Activated CD8-positive, alpha-beta T cell treated with anti-CD3 and anti-CD28 coated beads for 36 hours (primary cell): ENCODE measurements at regions not wholly inside any gene's neighbourhood (a gene's known extent, or its start where the extent isn't known, plus 50 kb on each side); places are given as distances from the start of the nearest gene placed in this dataset.

Experiments
- ATAC-seq: fragments of 200-7000 bp; cut with Tn5 transposase; one replicate; pipeline ENCODE4 v1.10.0; 2021; ENCODE audit warnings: mild to moderate bottlenecking, moderate library complexity
- CTCF ChIA-PET: fragments of 350-600 bp; sonication (Branson Sonifier 250); formaldehyde crosslinking; loops from one replicate; lab custom pipeline; 2021; ENCODE audit warnings: antibody characterized with exemption; lab: Charles Lee
- POLR2A ChIA-PET: fragments of 350-600 bp; sonication (Branson Sonifier 250); formaldehyde crosslinking; loops from one replicate; lab custom pipeline; 2021; ENCODE audit warnings: antibody characterized with exemption; lab: Charles Lee
- DNase-seq: peaks from one replicate; pipeline ENCODE4 v3.0.0-alpha.2; 2020
- H3K27ac Mint-ChIP-seq: one replicate; pipeline ENCODE4 v1.8.0; 2021; ENCODE audit warnings: mild to moderate bottlenecking, mixed read lengths
- H3K27me3 Mint-ChIP-seq: one replicate; pipeline ENCODE4 v1.8.0; 2021; ENCODE audit warnings: mixed read lengths
- H3K36me3 Mint-ChIP-seq: one replicate; pipeline ENCODE4 v1.8.0; 2021; ENCODE audit warnings: low read depth, mixed read lengths
- H3K4me1 Mint-ChIP-seq: one replicate; pipeline ENCODE4 v1.8.0; 2021; ENCODE audit warnings: low read depth, mixed read lengths
- H3K4me3 Mint-ChIP-seq: one replicate; pipeline ENCODE4 v1.8.0; 2021; ENCODE audit warnings: mild to moderate bottlenecking, moderate library complexity, mixed read lengths
- H3K9me3 Mint-ChIP-seq: one replicate; pipeline ENCODE4 v1.8.0; 2021; ENCODE audit warnings: mixed read lengths
- CTCF ChIP-seq: fragments of 200-600 bp; IDR thresholded peaks from one replicate; pipeline ENCODE4 v1.8.0; 2022; ENCODE audit warnings: antibody characterized with exemption, mild to moderate bottlenecking
- intact Hi-C: fragments of 100-400 bp; cut with micrococcal nuclease; formaldehyde crosslinking; loops from one replicate; pipeline ENCODE4 v1.10.0; 2022

GRCh38 chr1:188463919-188464318 lies 1635.2 kb downstream of the PLA2G4A start:
- Mint-ChIP-seq H3K9me3 (peaks cover 5% of the 10 kb centered on the region), H3K4me1 (no peaks in the 10 kb centered on the region), H3K36me3 (no peaks in the 10 kb centered on the region), H3K27ac (no peak overlapping the region), H3K27me3 (no peaks in the 10 kb centered on the region), H3K4me3 (no peak overlapping the region)
- POLR2A ChIA-PET = no interaction called here
- no peak for TF ChIP-seq CTCF
- CTCF ChIA-PET = no interaction called here
- intact Hi-C loops = no loop called here
- ATAC-seq (no peak), DNase-seq (no peak)

DNA sequence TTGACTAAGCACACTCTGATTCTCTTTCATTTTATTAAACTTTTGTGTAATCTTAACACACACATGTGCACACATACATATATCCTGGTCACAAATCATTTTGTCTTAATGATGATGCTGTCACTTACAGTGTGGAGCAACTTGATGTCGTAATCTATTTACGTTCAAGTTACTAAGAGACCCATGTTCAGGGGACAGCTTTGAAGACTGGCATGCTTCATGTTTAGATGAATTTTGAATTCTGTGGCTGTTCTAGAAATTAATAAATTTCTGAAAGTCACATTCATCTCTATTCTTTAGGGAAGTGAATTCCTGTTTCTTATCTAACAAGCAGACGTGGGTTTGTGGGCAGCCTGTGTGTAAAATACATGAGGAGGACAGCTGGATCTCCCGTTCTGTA lies 1637.8 kb downstream of the PLA2G4A start:
- Mint-ChIP-seq H3K27ac (no peak overlapping the region), H3K9me3 (peaks cover 3% of the 10 kb centered on the region), H3K4me3 (no peak overlapping the region), H3K27me3 (no peaks in the 10 kb centered on the region), H3K4me1 (no peaks in the 10 kb centered on the region), H3K36me3 (no peaks in the 10 kb centered on the region)
- ChIA-PET CTCF (no interaction called here), POLR2A (no interaction called here)
- ATAC-seq (no peak), DNase-seq (no peak)
- TF ChIP-seq CTCF = no peak
- intact Hi-C loops = no loop called here

DNA sequence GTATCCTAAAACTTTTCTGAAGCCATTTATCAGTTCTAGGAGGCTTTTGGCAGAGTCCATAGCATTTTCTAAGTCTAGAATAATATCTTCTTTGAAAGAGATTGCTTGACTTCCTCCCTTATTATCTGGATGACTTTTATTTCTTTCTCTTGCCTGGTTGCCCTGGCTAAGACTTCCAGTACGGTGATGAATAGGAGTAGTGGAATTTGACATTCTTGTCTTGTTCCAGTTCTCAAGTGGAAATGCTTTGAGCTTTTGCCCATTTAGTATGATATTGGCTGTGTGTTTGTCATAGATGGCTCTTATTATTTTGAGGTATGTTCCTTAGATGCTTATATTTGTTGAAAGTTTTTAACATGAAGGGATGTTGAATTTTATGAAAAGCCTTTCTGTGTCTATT lies 1647.9 kb downstream of the PLA2G4A start:
- TF ChIP-seq CTCF = no peak
- ATAC-seq (no peak), DNase-seq (no peak)
- Mint-ChIP-seq H3K4me3 (no peak overlapping the region), H3K9me3 (peaks cover 13% of the 10 kb centered on the region), H3K4me1 (no peaks in the 10 kb centered on the region), H3K36me3 (no peaks in the 10 kb centered on the region), H3K27me3 (no peaks in the 10 kb centered on the region), H3K27ac (no peak overlapping the region)
- POLR2A ChIA-PET = no interaction called here
- intact Hi-C loops = no loop called here
- CTCF ChIA-PET = no interaction called here

DNA sequence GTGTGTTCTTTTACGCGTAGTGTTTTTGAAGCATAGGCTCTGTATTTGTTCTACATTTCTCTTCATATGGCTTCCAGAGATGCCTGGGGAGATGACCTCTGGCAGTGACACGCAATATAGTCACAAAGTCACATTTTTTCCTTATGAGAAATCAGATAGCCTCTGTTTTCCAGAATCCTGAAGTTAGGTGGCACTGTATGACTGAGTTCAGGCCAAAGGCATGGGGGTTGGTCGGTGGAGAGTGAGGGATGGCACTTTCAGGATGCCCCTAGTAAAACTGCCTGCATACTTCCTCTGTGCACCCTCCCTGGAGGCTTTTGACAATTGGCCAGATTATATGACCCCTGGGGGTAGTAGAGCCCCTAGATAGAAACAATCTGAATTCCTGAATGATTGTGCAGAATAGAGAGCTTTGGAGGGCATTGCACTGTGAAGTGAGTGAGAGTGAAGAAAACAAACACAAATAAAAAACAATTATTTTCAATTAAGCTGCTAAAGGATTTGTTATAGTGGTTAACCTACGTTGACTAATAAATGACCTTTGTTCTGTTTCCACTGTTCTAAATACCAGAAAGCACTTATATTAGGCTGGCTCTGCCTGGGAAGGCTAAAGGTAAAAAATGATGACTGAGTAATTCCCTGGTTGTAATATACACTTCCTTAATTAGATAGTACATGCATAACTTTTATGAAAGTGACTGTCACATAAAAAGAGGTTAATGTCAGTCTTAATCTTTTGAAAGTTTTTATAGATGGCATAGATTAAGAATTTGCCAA lies 1660.8 kb downstream of the PLA2G4A start:
- ChIA-PET CTCF (no interaction called here), POLR2A (no interaction called here)
- H3K27me3 Mint-ChIP-seq = no peaks in the 10 kb centered on the region
- H3K4me3 Mint-ChIP-seq = no peak overlapping the region
- H3K4me1 Mint-ChIP-seq = no peaks in the 10 kb centered on the region
- intact Hi-C loops = no loop called here
- TF ChIP-seq CTCF = no peak
- H3K9me3 Mint-ChIP-seq = peaks cover 5% of the 10 kb centered on the region
- no peaks in the 10 kb centered on the region for H3K36me3 Mint-ChIP-seq
- ATAC-seq = no peak
- no peak for DNase-seq
- no peak overlapping the region for H3K27ac Mint-ChIP-seq

DNA sequence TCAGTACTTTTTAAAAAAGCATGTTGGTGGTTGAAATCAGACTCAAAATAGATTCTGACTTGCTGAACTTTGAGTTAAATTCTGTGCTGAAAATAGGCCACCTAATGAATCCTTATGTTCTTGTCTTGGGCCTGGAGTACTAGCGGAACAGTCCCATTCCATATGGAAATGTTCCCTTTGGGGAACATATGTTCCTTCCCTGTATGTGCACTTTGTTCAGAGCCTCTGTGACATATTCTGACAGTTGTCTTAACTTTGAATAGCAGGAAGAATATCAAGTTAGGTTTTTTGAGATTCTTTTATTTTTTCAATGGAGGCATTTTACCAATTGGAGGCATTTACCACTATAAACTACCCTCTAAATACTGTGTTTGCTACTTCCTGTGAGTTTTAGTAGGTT lies 1667.8 kb downstream of the PLA2G4A start:
- ChIA-PET CTCF (no interaction called here), POLR2A (no interaction called here)
- Mint-ChIP-seq H3K27ac (no peak overlapping the region), H3K27me3 (no peaks in the 10 kb centered on the region), H3K9me3 (peaks cover 13% of the 10 kb centered on the region), H3K36me3 (no peaks in the 10 kb centered on the region), H3K4me1 (no peaks in the 10 kb centered on the region), H3K4me3 (no peak overlapping the region)
- TF ChIP-seq CTCF = no peak
- intact Hi-C loops = no loop called here
- DNase-seq (no peak), ATAC-seq (no peak)
